ENCODE measurements at regions not wholly inside any gene's neighbourhood (a gene's known extent, or its start where the extent isn't known, plus 50 kb on each side); places are given as distances from the start of the nearest gene placed in this dataset.

- DNase-seq (ENCODE audit: low read depth in 2 of 2) = no peak
Observed at GRCh38 chr16:51326131-51326856, 175.2 kb upstream of the SALL1 start.

- no peak for DNase-seq (ENCODE audit: low read depth in 2 of 2)
Observed at GRCh38 chr16:51321251-51321650, 170.2 kb upstream of the SALL1 start.

- DNase-seq (ENCODE audit: low read depth in 2 of 2) = no peak
Observed at GRCh38 chr16:51317575-51317974, 166.5 kb upstream of the SALL1 start.

GRCh38 chr16:51313198-51313597 lies 162.1 kb upstream of the SALL1 start:
- no peak for DNase-seq (ENCODE audit: low read depth in 2 of 2)

GRCh38 chr16:51312363-51313150 lies 161.5 kb upstream of the SALL1 start:
- no peak for DNase-seq (ENCODE audit: low read depth in 2 of 2)

- no peak for DNase-seq (ENCODE audit: low read depth in 2 of 2)
Observed at GRCh38 chr16:51310159-51310558, 159.1 kb upstream of the SALL1 start.

GRCh38 chr16:51306886-51307595 lies 156.0 kb upstream of the SALL1 start:
- no peak for DNase-seq (ENCODE audit: low read depth in 2 of 2)

- no peak for DNase-seq (ENCODE audit: low read depth in 2 of 2)
Observed at GRCh38 chr16:51306116-51306515, 155.0 kb upstream of the SALL1 start.

GRCh38 chr16:51305337-51305736 lies 154.3 kb upstream of the SALL1 start:
- DNase-seq (ENCODE audit: low read depth in 2 of 2) = no peak

- no peak for DNase-seq (ENCODE audit: low read depth in 2 of 2)
Observed at GRCh38 chr16:51302042-51302441, 151.0 kb upstream of the SALL1 start.

GRCh38 chr16:51298800-51299199 lies 147.7 kb upstream of the SALL1 start:
- DNase-seq (ENCODE audit: low read depth in 2 of 2) = no peak

GRCh38 chr16:51290442-51291285 lies 139.6 kb upstream of the SALL1 start:
- DNase-seq (ENCODE audit: low read depth in 2 of 2) = no peak

GRCh38 chr16:51289336-51289735 lies 138.3 kb upstream of the SALL1 start:
- no peak for DNase-seq (ENCODE audit: low read depth in 2 of 2)

GRCh38 chr16:51287121-51287755 lies 136.2 kb upstream of the SALL1 start:
- DNase-seq (ENCODE audit: low read depth in 2 of 2) = no peak

- DNase-seq (ENCODE audit: low read depth in 2 of 2) = no peak
Observed at GRCh38 chr16:51286272-51286671, 135.2 kb upstream of the SALL1 start.

- DNase-seq (ENCODE audit: low read depth in 2 of 2) = no peak
Observed at GRCh38 chr16:51276336-51276735, 125.3 kb upstream of the SALL1 start.

- no peak for DNase-seq (ENCODE audit: low read depth in 2 of 2)
Observed at GRCh38 chr16:51272420-51272819, 121.3 kb upstream of the SALL1 start.

- no peak for DNase-seq (ENCODE audit: low read depth in 2 of 2)
Observed at GRCh38 chr16:51271156-51271701, 120.2 kb upstream of the SALL1 start.

- DNase-seq (ENCODE audit: low read depth in 2 of 2) = no peak
Observed at GRCh38 chr16:51268237-51268636, 117.2 kb upstream of the SALL1 start.

- no peak for DNase-seq (ENCODE audit: low read depth in 2 of 2)
Observed at GRCh38 chr16:51267681-51268080, 116.6 kb upstream of the SALL1 start.

GRCh38 chr16:51262428-51262827 lies 111.4 kb upstream of the SALL1 start:
- DNase-seq (ENCODE audit: low read depth in 2 of 2) = no peak

Measured in stimulated activated CD4-positive, alpha-beta T cell treated with anti-CD3 and anti-CD28 coated beads, Interleukin-1b, Interleukin-23, amount 100 ng/mL, for 4 hours (primary cell).